Nephron (organoid): ENCODE measurements at regions not wholly inside any gene's neighbourhood (a gene's known extent, or its start where the extent isn't known, plus 50 kb on each side); places are given as distances from the start of the nearest gene placed in this dataset.

Source experiments
- H3K27ac Mint-ChIP-seq, 3 experiments: 2 replicates each; pipeline ENCODE4 v1.8.0; 2020; ENCODE audit warnings: mixed read lengths in 3 of 3, mild to moderate bottlenecking in 2 of 3, moderate library complexity in 1 of 3
- H3K27me3 Mint-ChIP-seq: 2 replicates; pipeline ENCODE4 v1.8.0; 2021; ENCODE audit warnings: low read depth, mild to moderate bottlenecking, moderate library complexity, mixed read lengths
- H3K36me3 Mint-ChIP-seq: 2 replicates; pipeline ENCODE4 v1.8.0; 2020; ENCODE audit warnings: low read depth, mixed read lengths
- H3K4me1 Mint-ChIP-seq: 2 replicates; pipeline ENCODE4 v1.8.0; 2020; ENCODE audit warnings: mixed read lengths
- H3K4me3 Mint-ChIP-seq, 3 experiments: 2 replicates each; pipeline ENCODE4 v1.8.0; 2020; ENCODE audit warnings: mild to moderate bottlenecking in 3 of 3, mixed read lengths in 3 of 3, moderate library complexity in 2 of 3
- H3K9me3 Mint-ChIP-seq: 2 replicates; pipeline ENCODE4 v1.8.0; 2020; ENCODE audit warnings: mixed read lengths
- CTCF ChIP-seq, 3 experiments: fragments of 200-600 bp; sonication (generic); IDR thresholded peaks; one replicate each; pipeline ENCODE4 v1.5.0; 2021; ENCODE audit warnings: antibody characterized with exemption in 3 of 3; ENCODE audit not compliant: unreplicated experiment in 3 of 3

DNA sequence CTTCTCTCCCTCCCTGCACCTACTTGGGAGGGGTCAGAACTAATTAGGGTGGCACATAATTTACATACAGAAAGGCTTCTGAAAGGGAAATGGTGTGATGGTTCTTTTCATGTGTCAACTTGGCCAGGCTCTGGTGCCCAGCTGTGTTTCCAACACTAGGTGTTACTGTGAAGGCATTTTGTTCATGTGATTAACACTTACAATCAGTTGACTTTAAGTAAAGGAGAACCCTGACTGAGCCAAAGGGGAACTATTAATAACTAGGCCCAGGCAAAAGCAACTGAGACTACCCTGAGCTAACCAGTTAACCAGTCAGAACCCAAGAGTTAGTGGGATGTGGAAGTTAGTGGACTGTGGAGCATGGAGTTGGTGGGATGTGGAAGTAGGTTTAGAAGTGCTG, 114.9 kb downstream of the SEC16B start:
- Mint-ChIP-seq H3K27ac (no peak overlapping the region), H3K4me1 (peaks cover 15% of the 10 kb centered on the region), H3K27me3 (peaks cover 4% of the 10 kb centered on the region), H3K36me3 (no peaks in the 10 kb centered on the region), H3K4me3 (no peak overlapping the region), H3K9me3 (peaks cover 8% of the 10 kb centered on the region)
- no peak for TF ChIP-seq CTCF (IDR thresholded peaks at IDR 0.05; ENCODE audit: unreplicated experiment in 3 of 3)

DNA sequence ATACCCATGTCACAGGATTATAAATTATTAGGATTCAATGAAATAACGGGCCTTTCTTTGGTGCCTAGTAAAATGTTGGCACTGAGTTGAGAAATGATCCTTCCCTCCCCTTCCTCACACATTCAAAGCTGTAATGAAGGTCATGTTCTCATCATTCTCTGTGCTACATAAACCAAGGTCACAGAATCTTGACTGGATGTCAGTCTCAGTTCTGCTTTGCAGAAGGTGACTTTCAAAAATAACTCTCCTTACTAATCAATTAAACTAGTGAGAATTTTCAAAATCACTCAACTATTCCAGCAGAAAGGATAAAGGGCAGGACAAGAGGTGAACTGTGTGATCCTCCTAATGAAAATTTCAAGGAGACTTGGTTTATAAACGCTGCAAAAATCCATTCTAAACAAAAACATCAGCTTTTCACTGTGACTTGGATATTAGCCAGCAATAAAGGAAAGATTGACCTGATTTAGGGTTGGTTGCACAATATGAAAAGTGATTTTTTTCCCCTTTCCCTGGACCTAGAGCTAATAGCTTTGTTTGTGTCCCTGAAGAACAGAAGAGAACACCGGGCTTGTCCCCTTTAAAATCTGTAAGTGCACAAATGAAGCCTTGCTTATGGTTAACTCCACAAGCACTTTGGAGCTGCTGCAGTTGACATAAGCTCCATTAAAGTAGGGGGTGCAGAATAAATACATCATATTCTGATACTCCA, 120.1 kb downstream of the SEC16B start:
- Mint-ChIP-seq H3K36me3 (no peaks in the 10 kb centered on the region), H3K27ac (no peak overlapping the region), H3K4me1 (no peaks in the 10 kb centered on the region), H3K4me3 (no peak overlapping the region), H3K27me3 (no peaks in the 10 kb centered on the region), H3K9me3 (peaks cover 8% of the 10 kb centered on the region)
- no peak for TF ChIP-seq CTCF (IDR thresholded peaks at IDR 0.05; ENCODE audit: unreplicated experiment in 3 of 3)

DNA sequence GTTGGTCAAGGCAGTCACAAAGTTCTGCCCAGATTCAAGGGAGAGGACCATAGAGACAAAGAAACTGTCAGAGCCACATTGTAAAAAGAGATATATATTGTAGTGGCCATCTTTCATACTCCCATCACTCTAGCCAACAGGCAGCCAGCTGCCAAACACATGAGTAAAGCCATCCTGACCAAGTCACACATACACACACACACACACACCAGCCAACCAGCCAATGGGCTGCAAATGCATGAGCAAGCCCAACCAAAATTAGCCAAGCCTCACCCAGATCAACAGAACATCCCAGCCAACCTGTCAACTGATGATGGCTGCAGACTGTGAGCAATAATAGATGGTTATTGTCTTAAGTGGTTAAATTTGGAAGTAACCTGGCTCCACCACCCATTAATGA, 120.7 kb downstream of the SEC16B start:
- H3K27me3 Mint-ChIP-seq = no peaks in the 10 kb centered on the region
- TF ChIP-seq CTCF (IDR thresholded peaks at IDR 0.05; ENCODE audit: unreplicated experiment in 3 of 3) = no peak
- no peaks in the 10 kb centered on the region for H3K4me1 Mint-ChIP-seq
- H3K4me3 Mint-ChIP-seq = no peak overlapping the region
- no peak overlapping the region for H3K27ac Mint-ChIP-seq
- no peaks in the 10 kb centered on the region for H3K36me3 Mint-ChIP-seq
- peaks cover 7% of the 10 kb centered on the region for H3K9me3 Mint-ChIP-seq

- H3K36me3 Mint-ChIP-seq = no peaks in the 10 kb centered on the region
- no peak overlapping the region for H3K27ac Mint-ChIP-seq
- no peaks in the 10 kb centered on the region for H3K27me3 Mint-ChIP-seq
- H3K9me3 Mint-ChIP-seq = peaks cover 2% of the 10 kb centered on the region
- no peak overlapping the region for H3K4me3 Mint-ChIP-seq
- TF ChIP-seq CTCF (IDR thresholded peaks at IDR 0.05; ENCODE audit: unreplicated experiment in 3 of 3) = no peak
- H3K4me1 Mint-ChIP-seq = no peaks in the 10 kb centered on the region
Measured at GRCh38 chr1:177848577-177848976, 121.3 kb downstream of the SEC16B start.

- Mint-ChIP-seq H3K27ac (no peak overlapping the region), H3K36me3 (no peaks in the 10 kb centered on the region), H3K9me3 (peaks cover 3% of the 10 kb centered on the region), H3K27me3 (peaks cover 3% of the 10 kb centered on the region), H3K4me3 (no peak overlapping the region), H3K4me1 (no peaks in the 10 kb centered on the region)
- no peak for TF ChIP-seq CTCF (IDR thresholded peaks at IDR 0.05; ENCODE audit: unreplicated experiment in 3 of 3)
Measured at GRCh38 chr1:177847843-177848242, 122.0 kb downstream of the SEC16B start.

DNA sequence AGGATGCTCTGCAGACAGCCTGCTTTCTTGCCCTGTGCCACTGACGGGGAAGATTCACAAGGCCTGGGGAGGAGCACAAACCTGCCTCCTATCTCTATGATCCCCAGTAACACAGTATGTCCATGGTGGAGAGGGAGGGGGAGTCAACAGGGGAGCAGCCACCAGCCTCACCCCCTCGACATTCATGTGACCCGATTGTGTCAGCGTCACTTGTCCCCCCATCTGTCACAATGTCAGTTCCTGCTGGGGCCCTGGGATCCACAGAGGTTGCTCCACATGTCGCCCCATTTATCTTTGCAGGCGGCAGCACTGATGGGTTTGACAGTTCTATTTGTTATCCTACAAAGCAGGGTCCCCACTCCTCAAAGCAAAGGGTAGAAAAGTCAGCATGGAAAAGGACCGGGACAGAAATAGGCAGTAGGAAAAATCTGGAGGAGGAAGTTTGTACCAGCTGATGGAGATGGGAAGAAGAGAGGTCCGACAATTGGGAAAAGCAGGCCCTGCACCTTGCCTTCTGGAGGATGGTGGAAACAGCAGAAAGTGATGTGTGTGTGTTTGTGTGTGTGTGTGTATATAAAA, 130.9 kb downstream of the SEC16B start:
- Mint-ChIP-seq H3K4me1 (no peaks in the 10 kb centered on the region), H3K4me3 (no peak overlapping the region), H3K36me3 (no peaks in the 10 kb centered on the region), H3K27ac (no peak overlapping the region), H3K9me3 (peaks cover 3% of the 10 kb centered on the region), H3K27me3 (peaks cover 29% of the 10 kb centered on the region)
- TF ChIP-seq CTCF (IDR thresholded peaks at IDR 0.05; ENCODE audit: unreplicated experiment in 3 of 3) = no peak
